AG04450 (cell line): ENCODE measurements at regions not wholly inside any gene's neighbourhood (a gene's known extent, or its start where the extent isn't known, plus 50 kb on each side); places are given as distances from the start of the nearest gene placed in this dataset.
"Not testable (repeated sequence)": the region's sequence is repeated elsewhere in the genome, so short reads cannot be mapped to it uniquely, and the experiment has no call there.

Source experiments
- CTCF ChIA-PET: fragments of 300-600, 350-600 bp; formaldehyde crosslinking; extraction: SDS; loops from one replicate; lab custom pipeline; 2022; ENCODE audit warnings: antibody characterized with exemption, inconsistent platforms; lab: Charles Lee
- POLR2A ChIA-PET: fragments of 350-600 bp; formaldehyde crosslinking; extraction: SDS; loops from one replicate; lab custom pipeline; 2021; ENCODE audit warnings: antibody characterized with exemption, inconsistent platforms; lab: Yijun Ruan, JAX
- DNase-seq: peaks from one replicate; pipeline ENCODE4 v3.0.0-alpha.2; 2011; ENCODE audit warnings: low read depth, low spot score
- H3K27ac ChIP-seq: one replicate; pipeline ENCODE4 v1.5.1; 2012; ENCODE audit warnings: low read depth, low read length, control low read depth
- H3K27me3 ChIP-seq: one replicate; pipeline ENCODE4 v1.6.0; 2012; ENCODE audit warnings: low read length; ENCODE audit not compliant: control insufficient read depth, insufficient read depth
- H3K4me3 ChIP-seq: 2 replicates; pipeline ENCODE4 v1.5.1; 2011; ENCODE audit warnings: mild to moderate bottlenecking, low read depth, low read length, control low read depth
- H3K9me3 ChIP-seq: 2 replicates; pipeline ENCODE4 v1.5.1; 2012; ENCODE audit warnings: low read length; ENCODE audit not compliant: control insufficient read depth, insufficient read depth
- TF ChIP-seq, protein P1 (sequence below): IDR thresholded peaks from 2 replicates; pipeline ENCODE4 v1.5.1; 2011; ENCODE audit warnings: low read depth, low read length, control low read depth, inconsistent platforms

GRCh38 chr4:52157071-52157470 is 106.0 kb downstream of the SPATA18 start:
- CTCF ChIA-PET, POLR2A ChIA-PET, H3K27ac ChIP-seq, H3K9me3 ChIP-seq, H3K4me3 ChIP-seq, H3K27me3 ChIP-seq, DNase-seq: not testable (repeated sequence)

- Histone ChIP-seq H3K27me3 (no peaks in the 10 kb centered on the region), H3K27ac (no peak overlapping the region), H3K4me3 (no peak overlapping the region), H3K9me3 (no peaks in the 10 kb centered on the region)
- POLR2A ChIA-PET = no interaction called here
- CTCF ChIA-PET = no interaction called here
- TF ChIP-seq, protein P1, sequence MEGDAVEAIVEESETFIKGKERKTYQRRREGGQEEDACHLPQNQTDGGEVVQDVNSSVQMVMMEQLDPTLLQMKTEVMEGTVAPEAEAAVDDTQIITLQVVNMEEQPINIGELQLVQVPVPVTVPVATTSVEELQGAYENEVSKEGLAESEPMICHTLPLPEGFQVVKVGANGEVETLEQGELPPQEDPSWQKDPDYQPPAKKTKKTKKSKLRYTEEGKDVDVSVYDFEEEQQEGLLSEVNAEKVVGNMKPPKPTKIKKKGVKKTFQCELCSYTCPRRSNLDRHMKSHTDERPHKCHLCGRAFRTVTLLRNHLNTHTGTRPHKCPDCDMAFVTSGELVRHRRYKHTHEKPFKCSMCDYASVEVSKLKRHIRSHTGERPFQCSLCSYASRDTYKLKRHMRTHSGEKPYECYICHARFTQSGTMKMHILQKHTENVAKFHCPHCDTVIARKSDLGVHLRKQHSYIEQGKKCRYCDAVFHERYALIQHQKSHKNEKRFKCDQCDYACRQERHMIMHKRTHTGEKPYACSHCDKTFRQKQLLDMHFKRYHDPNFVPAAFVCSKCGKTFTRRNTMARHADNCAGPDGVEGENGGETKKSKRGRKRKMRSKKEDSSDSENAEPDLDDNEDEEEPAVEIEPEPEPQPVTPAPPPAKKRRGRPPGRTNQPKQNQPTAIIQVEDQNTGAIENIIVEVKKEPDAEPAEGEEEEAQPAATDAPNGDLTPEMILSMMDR = no peak
- DNase-seq = no peak
Measured at GRCh38 chr4:52157641-52158316, 106.7 kb downstream of the SPATA18 start.

DNA sequence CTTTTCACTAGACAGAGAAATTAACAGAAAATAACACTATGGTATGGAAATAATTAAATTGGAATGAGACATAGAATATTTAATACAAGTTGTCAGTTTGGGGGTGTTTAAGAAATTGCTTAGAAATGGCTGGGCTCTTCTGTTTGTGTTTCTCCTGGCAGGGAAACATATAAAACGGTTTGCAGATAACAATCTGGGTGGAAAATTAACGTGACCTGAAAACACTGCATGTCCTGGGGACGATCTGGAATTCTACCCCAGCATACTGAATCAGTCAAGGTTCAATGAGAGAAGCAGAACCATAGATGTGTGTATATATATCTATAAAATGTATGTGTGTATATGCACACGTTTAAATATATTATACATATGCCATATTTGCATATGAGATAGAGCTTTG is 109.8 kb downstream of the SPATA18 start:
- Histone ChIP-seq H3K27me3 (no peaks in the 10 kb centered on the region), H3K27ac (no peak overlapping the region), H3K9me3 (no peaks in the 10 kb centered on the region), H3K4me3 (no peak overlapping the region)
- CTCF ChIA-PET = no interaction called here
- POLR2A ChIA-PET = no interaction called here
- TF ChIP-seq, protein P1 = no peak
- no peak for DNase-seq

- Histone ChIP-seq H3K27me3 (no peaks in the 10 kb centered on the region), H3K4me3 (no peak overlapping the region), H3K9me3 (no peaks in the 10 kb centered on the region), H3K27ac (no peak overlapping the region)
- POLR2A ChIA-PET = no interaction called here
- CTCF ChIA-PET = no interaction called here
- TF ChIP-seq, protein P1 = no peak
- DNase-seq = no peak
Measured at GRCh38 chr4:52164116-52164515, 113.0 kb downstream of the SPATA18 start.

GRCh38 chr4:52172166-52172565 is 121.1 kb downstream of the SPATA18 start:
- no peaks in the 10 kb centered on the region for H3K9me3 ChIP-seq
- H3K27me3 ChIP-seq = no peaks in the 10 kb centered on the region
- no peak overlapping the region for H3K27ac ChIP-seq
- DNase-seq = no peak
- TF ChIP-seq, protein P1 = peak; percentile 39
- H3K4me3 ChIP-seq = no peak overlapping the region
- CTCF ChIA-PET = no interaction called here
- POLR2A ChIA-PET = no interaction called here
